Astrocyte (in vitro differentiated cells and primary cell): ENCODE measurements at regions not wholly inside any gene's neighbourhood (a gene's known extent, or its start where the extent isn't known, plus 50 kb on each side); places are given as distances from the start of the nearest gene placed in this dataset.

Experiments used
- CTCF ChIP-seq: IDR thresholded peaks from 2 replicates; pipeline ENCODE4 v1.5.1; 2011; ENCODE audit warnings: low read depth, mild to moderate bottlenecking, inconsistent platforms, low read length, moderate library complexity; ENCODE audit not compliant: insufficient read depth
- EZH2 ChIP-seq: IDR thresholded peaks from 2 replicates; pipeline ENCODE4 v1.6.1; 2012; ENCODE audit warnings: mild to moderate bottlenecking, low read length, inconsistent platforms; ENCODE audit not compliant: insufficient read depth

- TF ChIP-seq CTCF (no peak), EZH2 (no peak)
These were observed 145.5 kb downstream of the WNT5A start for GRCh38 chr3:55341502-55342031.
